ENCODE measurements at regions not wholly inside any gene's neighbourhood (a gene's known extent, or its start where the extent isn't known, plus 50 kb on each side); places are given as distances from the start of the nearest gene placed in this dataset.

DNA sequence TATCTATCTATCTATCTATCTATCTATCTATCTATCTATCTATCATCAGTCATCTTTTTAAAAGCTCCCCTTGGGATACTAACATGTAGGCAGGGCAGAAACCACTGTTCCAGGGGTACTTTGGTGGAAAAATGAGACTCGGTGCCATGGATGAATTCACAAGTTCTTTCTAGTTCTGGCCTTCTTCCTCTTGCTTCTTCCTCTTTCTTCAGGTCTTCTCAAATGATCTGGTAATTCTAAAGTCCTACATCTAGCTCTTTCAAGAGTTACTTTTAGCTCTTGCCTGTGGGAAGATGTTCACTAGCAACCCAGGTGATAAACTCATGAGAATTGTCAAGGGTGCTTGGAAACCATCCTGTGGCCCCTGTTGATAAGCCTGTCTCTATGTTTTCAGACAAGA is 168.5 kb upstream of the TBC1D5 start:
- Histone ChIP-seq H3K4me3 (ENCODE audit: low read depth in 1 of 2, low read length in 2 of 2) (no peak overlapping the region), H3K27me3 (ENCODE audit: control insufficient read depth in 1 of 2, insufficient read depth in 2 of 2, low read length in 2 of 2) (peaks cover 0 to 6% of the 10 kb centered on the region in 2 donors), H3K4me1 (ENCODE audit: control insufficient read depth in 1 of 2, insufficient read depth in 2 of 2, low read length in 2 of 2) (peaks cover 0 to 11% of the 10 kb centered on the region in 2 donors), H3K27ac (ENCODE audit: low read depth, low read length) (no peak overlapping the region), H3K9me3 (ENCODE audit: control insufficient read depth in 1 of 2, low read length in 2 of 2) (no peaks in the 10 kb centered on the region), H3K36me3 (ENCODE audit: control insufficient read depth in 1 of 2, insufficient read depth in 2 of 2, low read length in 2 of 2) (no peaks in the 10 kb centered on the region), H3K9ac (ENCODE audit: low read depth in 1 of 2, low read length in 2 of 2) (no peak overlapping the region)

DNA sequence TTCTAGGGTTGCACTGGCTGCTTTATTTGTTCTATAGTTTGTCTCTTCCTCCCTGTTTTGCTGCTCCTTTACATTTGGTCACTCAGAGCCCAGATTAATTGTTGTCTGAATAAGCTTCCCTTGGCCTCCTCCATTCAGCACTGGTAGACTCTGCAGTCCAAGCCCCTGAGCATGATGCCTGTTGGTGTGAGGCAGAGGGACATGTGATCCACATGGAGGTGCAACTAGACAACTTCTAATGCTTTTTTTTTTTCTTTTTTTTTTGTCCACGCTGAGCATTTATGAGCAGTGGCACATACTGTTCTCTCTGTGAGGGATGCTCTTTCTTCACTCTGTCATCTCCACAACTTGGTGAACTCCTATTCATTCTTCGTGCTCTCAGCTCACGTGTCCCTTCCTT is 167.3 kb upstream of the TBC1D5 start:
- no peaks in the 10 kb centered on the region for H3K36me3 ChIP-seq (ENCODE audit: control insufficient read depth in 1 of 2, insufficient read depth in 2 of 2, low read length in 2 of 2)
- no peak overlapping the region for H3K4me3 ChIP-seq (ENCODE audit: low read depth in 1 of 2, low read length in 2 of 2)
- peaks cover 0 to 6% of the 10 kb centered on the region in 2 donors for H3K27me3 ChIP-seq (ENCODE audit: control insufficient read depth in 1 of 2, insufficient read depth in 2 of 2, low read length in 2 of 2)
- no peaks in the 10 kb centered on the region for H3K9me3 ChIP-seq (ENCODE audit: control insufficient read depth in 1 of 2, low read length in 2 of 2)
- H3K4me1 ChIP-seq (ENCODE audit: control insufficient read depth in 1 of 2, insufficient read depth in 2 of 2, low read length in 2 of 2), result peaks cover 0 to 11% of the 10 kb centered on the region in 2 donors
- no peak overlapping the region for H3K9ac ChIP-seq (ENCODE audit: low read depth in 1 of 2, low read length in 2 of 2)
- H3K27ac ChIP-seq (ENCODE audit: low read depth, low read length), result no peak overlapping the region

DNA sequence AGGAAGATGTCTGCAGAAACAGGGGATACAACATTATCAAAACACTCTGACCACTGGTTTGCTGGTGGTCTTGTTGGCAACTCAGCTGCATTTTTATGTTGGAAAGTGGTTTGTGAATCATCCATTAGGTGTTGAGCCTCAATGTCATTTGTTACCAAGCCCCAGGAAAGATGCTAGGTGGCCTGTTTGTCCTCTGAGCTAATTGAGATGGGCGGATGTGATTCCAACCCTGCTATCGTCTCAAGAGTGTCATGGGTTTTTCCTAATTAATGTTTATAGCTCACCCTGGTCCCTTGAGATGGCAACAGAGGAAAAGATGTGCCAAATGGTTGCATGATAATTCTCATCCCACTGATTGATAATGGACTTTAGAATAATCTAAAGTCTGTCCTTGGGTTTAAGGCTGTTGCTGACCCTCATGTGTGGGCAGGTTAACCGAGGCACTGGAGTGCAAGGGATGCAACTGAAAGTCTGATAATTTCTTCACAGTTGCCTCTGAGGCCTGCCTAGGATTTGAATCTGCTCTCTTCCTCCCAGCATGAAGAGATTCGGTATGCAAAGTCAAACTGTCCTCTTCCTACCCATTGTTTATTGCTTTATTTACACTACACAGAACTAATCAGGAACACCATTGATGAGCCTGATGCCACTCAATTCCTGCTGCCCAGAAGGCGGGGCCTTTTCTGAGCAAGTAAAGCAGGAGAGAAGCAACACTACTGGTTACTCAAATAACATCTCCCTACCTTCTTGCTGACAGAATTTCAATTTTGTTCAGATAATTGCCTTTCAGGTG is 166.2 kb upstream of the TBC1D5 start:
- Histone ChIP-seq H3K4me1 (ENCODE audit: control insufficient read depth in 1 of 2, insufficient read depth in 2 of 2, low read length in 2 of 2) (peaks cover 0 to 8% of the 10 kb centered on the region in 2 donors), H3K9me3 (ENCODE audit: control insufficient read depth in 1 of 2, low read length in 2 of 2) (no peaks in the 10 kb centered on the region)

DNA sequence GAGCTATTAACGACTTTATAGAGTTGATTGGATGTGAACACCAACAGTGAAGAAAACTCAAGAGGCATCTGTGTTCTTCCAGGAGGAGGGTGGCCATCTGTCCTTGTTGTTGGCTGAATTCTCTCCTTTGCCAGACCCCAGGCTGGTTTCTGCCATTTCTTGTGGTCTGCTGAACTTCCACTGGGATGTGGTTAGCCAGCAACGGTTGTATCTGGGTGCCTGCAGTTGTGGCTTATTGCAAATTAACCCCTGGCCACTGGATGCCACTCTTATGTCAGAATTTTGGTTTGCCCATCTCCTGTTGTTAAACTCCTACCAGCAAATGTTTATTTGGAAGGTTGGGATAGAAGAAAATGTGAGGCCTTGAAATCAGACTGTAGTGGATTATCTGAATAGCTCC is 163.6 kb upstream of the TBC1D5 start:
- H3K4me1 ChIP-seq (ENCODE audit: control insufficient read depth in 1 of 2, insufficient read depth in 2 of 2, low read length in 2 of 2), result no peaks in the 10 kb centered on the region
- no peak overlapping the region for H3K27ac ChIP-seq (ENCODE audit: low read depth, low read length)
- H3K27me3 ChIP-seq (ENCODE audit: control insufficient read depth in 1 of 2, insufficient read depth in 2 of 2, low read length in 2 of 2), result no peaks in the 10 kb centered on the region
- H3K36me3 ChIP-seq (ENCODE audit: control insufficient read depth in 1 of 2, insufficient read depth in 2 of 2, low read length in 2 of 2), result no peaks in the 10 kb centered on the region
- no peak overlapping the region for H3K9ac ChIP-seq (ENCODE audit: low read depth in 1 of 2, low read length in 2 of 2)
- no peak overlapping the region for H3K4me3 ChIP-seq (ENCODE audit: low read depth in 1 of 2, low read length in 2 of 2)
- H3K9me3 ChIP-seq (ENCODE audit: control insufficient read depth in 1 of 2, low read length in 2 of 2), result no peaks in the 10 kb centered on the region

More for the DNA sequence above, 166.2 kb upstream of the TBC1D5 start:
- H3K9ac ChIP-seq (ENCODE audit: low read depth in 1 of 2, low read length in 2 of 2), result no peak overlapping the region
- H3K27me3 ChIP-seq (ENCODE audit: control insufficient read depth in 1 of 2, insufficient read depth in 2 of 2, low read length in 2 of 2), result peaks cover 0 to 6% of the 10 kb centered on the region in 2 donors
- H3K4me3 ChIP-seq (ENCODE audit: low read depth in 1 of 2, low read length in 2 of 2), result no peak overlapping the region
- H3K36me3 ChIP-seq (ENCODE audit: control insufficient read depth in 1 of 2, insufficient read depth in 2 of 2, low read length in 2 of 2), result no peaks in the 10 kb centered on the region
- H3K27ac ChIP-seq (ENCODE audit: low read depth, low read length), result no peak overlapping the region

DNA sequence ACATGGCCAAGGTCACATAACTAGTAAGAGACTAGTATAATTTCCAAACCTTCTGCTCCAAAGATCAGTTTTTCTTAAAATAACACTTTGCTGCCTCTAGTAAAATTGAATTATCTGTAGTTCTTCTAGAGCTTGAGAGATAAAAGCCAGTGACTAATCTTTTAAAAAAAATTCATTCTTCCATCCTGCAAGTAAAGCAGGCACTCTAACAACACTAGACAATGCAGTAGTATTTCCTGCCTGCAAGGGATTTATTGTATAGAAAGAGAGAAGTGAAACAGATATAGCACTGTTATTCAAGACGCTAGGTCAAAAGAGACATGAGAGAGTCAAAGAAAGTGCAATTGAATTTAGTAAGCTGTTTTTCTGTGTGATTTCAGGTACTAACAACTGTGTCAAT is 159.5 kb upstream of the TBC1D5 start:
- no peak overlapping the region for H3K9ac ChIP-seq (ENCODE audit: low read depth in 1 of 2, low read length in 2 of 2)
- H3K4me3 ChIP-seq (ENCODE audit: low read depth in 1 of 2, low read length in 2 of 2), result no peak overlapping the region
- no peak overlapping the region for H3K27ac ChIP-seq (ENCODE audit: low read depth, low read length)
- no peaks in the 10 kb centered on the region for H3K27me3 ChIP-seq (ENCODE audit: control insufficient read depth in 1 of 2, insufficient read depth in 2 of 2, low read length in 2 of 2)
- H3K9me3 ChIP-seq (ENCODE audit: control insufficient read depth in 1 of 2, low read length in 2 of 2), result peaks cover 0 to 4% of the 10 kb centered on the region in 2 donors
- H3K4me1 ChIP-seq (ENCODE audit: control insufficient read depth in 1 of 2, insufficient read depth in 2 of 2, low read length in 2 of 2), result no peaks in the 10 kb centered on the region
- H3K36me3 ChIP-seq (ENCODE audit: control insufficient read depth in 1 of 2, insufficient read depth in 2 of 2, low read length in 2 of 2), result no peaks in the 10 kb centered on the region

DNA sequence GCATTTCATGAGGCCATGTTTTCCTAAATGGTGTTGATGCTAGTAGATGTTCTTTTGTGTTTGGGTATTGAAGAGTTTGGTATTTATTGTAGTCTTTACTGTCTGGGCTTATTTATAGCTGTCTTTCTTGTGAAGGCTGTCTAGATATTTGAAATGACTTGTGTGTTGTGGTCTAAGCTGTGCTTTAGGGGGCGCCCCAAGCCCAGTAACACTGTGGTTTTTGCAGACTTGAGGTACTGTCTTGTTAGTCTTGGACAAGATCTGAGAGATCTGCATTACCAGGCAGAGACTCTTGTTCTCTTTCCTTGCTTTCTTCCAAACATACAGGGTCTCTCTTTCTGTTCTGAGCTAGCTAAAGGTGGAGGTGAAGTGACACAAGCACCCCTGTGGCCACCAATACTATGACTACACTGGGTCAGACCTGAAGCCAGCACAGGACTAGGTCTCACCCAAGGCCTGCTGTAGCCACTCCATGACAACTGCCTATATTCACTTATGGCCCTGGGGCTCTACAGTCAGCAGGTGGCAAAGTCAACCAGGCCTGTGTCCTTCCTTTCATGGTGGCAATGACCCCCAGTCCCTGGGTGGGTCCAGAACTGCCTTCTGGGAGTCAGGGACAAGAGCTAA is 152.1 kb upstream of the TBC1D5 start:
- Histone ChIP-seq H3K4me3 (ENCODE audit: low read depth in 1 of 2, low read length in 2 of 2) (no peak overlapping the region), H3K27ac (ENCODE audit: low read depth, low read length) (no peak overlapping the region), H3K36me3 (ENCODE audit: control insufficient read depth in 1 of 2, insufficient read depth in 2 of 2, low read length in 2 of 2) (no peaks in the 10 kb centered on the region), H3K9ac (ENCODE audit: low read depth in 1 of 2, low read length in 2 of 2) (no peak overlapping the region), H3K27me3 (ENCODE audit: control insufficient read depth in 1 of 2, insufficient read depth in 2 of 2, low read length in 2 of 2) (no peaks in the 10 kb centered on the region), H3K9me3 (ENCODE audit: control insufficient read depth in 1 of 2, low read length in 2 of 2) (no peaks in the 10 kb centered on the region), H3K4me1 (ENCODE audit: control insufficient read depth in 1 of 2, insufficient read depth in 2 of 2, low read length in 2 of 2) (no peaks in the 10 kb centered on the region)

DNA sequence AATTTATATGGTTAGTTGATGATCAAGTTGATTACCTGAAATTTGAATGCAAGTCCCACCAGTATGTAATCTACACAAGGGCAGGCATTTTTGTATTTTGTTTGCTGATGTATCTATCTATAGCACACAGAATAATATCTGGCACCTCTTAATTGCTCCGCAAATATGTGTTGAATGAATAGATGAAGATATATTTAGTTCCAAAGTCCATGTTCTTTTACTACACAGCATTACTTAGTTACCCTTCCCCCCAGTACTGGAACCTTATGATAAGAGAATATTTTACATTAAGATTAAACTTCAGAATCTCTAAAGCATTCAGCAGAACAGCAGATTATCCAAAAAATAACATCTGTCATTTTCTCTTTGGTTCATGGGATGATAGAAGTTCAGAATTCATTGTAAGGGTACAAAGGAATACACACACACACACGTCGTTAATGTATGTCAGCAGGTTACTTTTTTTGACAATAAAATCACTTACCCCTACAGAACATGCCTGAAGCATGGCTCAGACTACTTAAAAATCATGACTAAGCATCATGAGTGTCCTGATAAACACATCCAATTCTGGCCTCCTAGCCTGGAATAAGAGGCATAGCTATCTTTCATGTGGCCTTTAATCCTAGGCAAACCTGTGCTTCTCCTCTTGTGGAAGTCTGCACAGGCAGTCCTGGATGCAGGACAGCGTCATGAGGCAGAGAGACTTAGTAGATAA is 148.9 kb upstream of the TBC1D5 start:
- no peak overlapping the region for H3K27ac ChIP-seq (ENCODE audit: low read depth, low read length)
- H3K9me3 ChIP-seq (ENCODE audit: control insufficient read depth in 1 of 2, low read length in 2 of 2), result no peaks in the 10 kb centered on the region
- no peak overlapping the region for H3K9ac ChIP-seq (ENCODE audit: low read depth in 1 of 2, low read length in 2 of 2)
- H3K4me3 ChIP-seq (ENCODE audit: low read depth in 1 of 2, low read length in 2 of 2), result no peak overlapping the region
- no peaks in the 10 kb centered on the region for H3K27me3 ChIP-seq (ENCODE audit: control insufficient read depth in 1 of 2, insufficient read depth in 2 of 2, low read length in 2 of 2)
- no peaks in the 10 kb centered on the region for H3K4me1 ChIP-seq (ENCODE audit: control insufficient read depth in 1 of 2, insufficient read depth in 2 of 2, low read length in 2 of 2)
- H3K36me3 ChIP-seq (ENCODE audit: control insufficient read depth in 1 of 2, insufficient read depth in 2 of 2, low read length in 2 of 2), result no peaks in the 10 kb centered on the region

DNA sequence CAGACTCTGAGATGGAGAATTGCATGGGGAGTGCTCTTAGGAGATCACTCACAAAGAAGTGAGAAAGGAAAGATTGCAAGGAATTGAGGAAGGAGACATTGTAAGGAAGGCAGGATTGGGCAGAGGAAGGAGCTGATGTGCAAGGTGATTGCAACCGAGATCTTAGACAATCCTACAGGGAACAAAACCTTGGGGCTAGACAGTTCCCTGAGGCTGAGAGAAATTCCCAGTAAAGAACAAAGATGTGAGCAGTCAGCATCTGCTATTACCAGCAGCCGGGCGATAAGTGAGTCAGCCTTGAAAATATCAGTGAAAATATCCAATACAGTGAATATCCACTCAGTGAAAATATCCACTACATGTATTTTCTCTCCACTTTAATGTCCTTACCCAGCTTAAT is 143.6 kb upstream of the TBC1D5 start:
- Histone ChIP-seq H3K9me3 (ENCODE audit: control insufficient read depth in 1 of 2, low read length in 2 of 2) (no peaks in the 10 kb centered on the region), H3K4me3 (ENCODE audit: low read depth in 1 of 2, low read length in 2 of 2) (no peak overlapping the region), H3K4me1 (ENCODE audit: control insufficient read depth in 1 of 2, insufficient read depth in 2 of 2, low read length in 2 of 2) (no peaks in the 10 kb centered on the region), H3K27ac (ENCODE audit: low read depth, low read length) (no peak overlapping the region), H3K36me3 (ENCODE audit: control insufficient read depth in 1 of 2, insufficient read depth in 2 of 2, low read length in 2 of 2) (no peaks in the 10 kb centered on the region), H3K27me3 (ENCODE audit: control insufficient read depth in 1 of 2, insufficient read depth in 2 of 2, low read length in 2 of 2) (no peaks in the 10 kb centered on the region), H3K9ac (ENCODE audit: low read depth in 1 of 2, low read length in 2 of 2) (no peak overlapping the region)

DNA sequence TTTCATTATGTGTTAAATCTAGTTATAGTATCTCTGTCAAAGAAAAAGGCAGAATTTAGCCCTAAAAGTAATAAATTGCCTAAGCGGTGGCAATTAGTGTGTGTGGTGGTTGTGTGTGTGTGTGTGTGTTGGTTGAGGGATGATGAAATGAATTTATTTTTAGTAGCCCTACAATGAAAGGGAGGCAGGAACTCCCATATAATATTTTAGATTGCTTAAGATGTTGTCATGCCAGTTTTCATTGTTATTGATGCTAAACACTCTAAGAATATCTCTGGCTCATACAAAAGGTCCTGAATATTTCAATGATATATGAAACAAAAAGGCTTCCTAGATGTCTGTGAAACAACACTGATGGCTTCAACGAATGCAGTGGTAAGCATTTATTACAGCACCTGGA is 140.6 kb upstream of the TBC1D5 start:
- Histone ChIP-seq H3K9ac (ENCODE audit: low read depth in 1 of 2, low read length in 2 of 2) (no peak overlapping the region), H3K36me3 (ENCODE audit: control insufficient read depth in 1 of 2, insufficient read depth in 2 of 2, low read length in 2 of 2) (no peaks in the 10 kb centered on the region), H3K4me3 (ENCODE audit: low read depth in 1 of 2, low read length in 2 of 2) (no peak overlapping the region), H3K4me1 (ENCODE audit: control insufficient read depth in 1 of 2, insufficient read depth in 2 of 2, low read length in 2 of 2) (no peaks in the 10 kb centered on the region), H3K27me3 (ENCODE audit: control insufficient read depth in 1 of 2, insufficient read depth in 2 of 2, low read length in 2 of 2) (no peaks in the 10 kb centered on the region), H3K27ac (ENCODE audit: low read depth, low read length) (no peak overlapping the region), H3K9me3 (ENCODE audit: control insufficient read depth in 1 of 2, low read length in 2 of 2) (no peaks in the 10 kb centered on the region)

DNA sequence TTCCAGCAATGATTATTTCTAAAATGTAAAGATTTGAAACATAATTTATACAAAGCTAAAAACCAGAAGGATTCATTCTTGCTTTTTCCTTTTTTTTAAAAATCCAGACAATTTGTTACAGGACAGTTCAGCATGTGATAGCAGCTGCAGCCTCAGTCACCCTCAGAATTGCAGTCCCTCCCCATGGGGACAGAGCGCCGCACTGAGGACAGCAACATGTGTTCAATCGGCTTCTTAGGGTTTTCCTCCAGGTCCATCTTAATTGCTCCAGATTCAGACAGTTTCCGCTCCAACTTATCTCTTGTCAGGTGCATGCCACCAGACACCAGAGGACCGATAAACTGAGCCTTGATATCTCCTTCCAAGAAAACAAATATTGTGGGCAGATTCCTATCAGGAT is 134.9 kb upstream of the TBC1D5 start:
- H3K4me3 ChIP-seq (ENCODE audit: low read depth in 1 of 2, low read length in 2 of 2), result no peak overlapping the region
- H3K9me3 ChIP-seq (ENCODE audit: control insufficient read depth in 1 of 2, low read length in 2 of 2), result no peaks in the 10 kb centered on the region
- no peaks in the 10 kb centered on the region for H3K36me3 ChIP-seq (ENCODE audit: control insufficient read depth in 1 of 2, insufficient read depth in 2 of 2, low read length in 2 of 2)
- no peak overlapping the region for H3K9ac ChIP-seq (ENCODE audit: low read depth in 1 of 2, low read length in 2 of 2)
- H3K27me3 ChIP-seq (ENCODE audit: control insufficient read depth in 1 of 2, insufficient read depth in 2 of 2, low read length in 2 of 2), result no peaks in the 10 kb centered on the region
- H3K27ac ChIP-seq (ENCODE audit: low read depth, low read length), result no peak overlapping the region
- H3K4me1 ChIP-seq (ENCODE audit: control insufficient read depth in 1 of 2, insufficient read depth in 2 of 2, low read length in 2 of 2), result no peaks in the 10 kb centered on the region
